Esophagus muscularis mucosa (tissue), 3 donors: ENCODE measurements at regions not wholly inside any gene's neighbourhood (a gene's known extent, or its start where the extent isn't known, plus 50 kb on each side); places are given as distances from the start of the nearest gene placed in this dataset.

ENCODE experiments used
- POLR2A ChIP-seq: fragments of 450-650 bp; IDR thresholded peaks from one replicate; pipeline ENCODE4 v1.6.1; 2017; ENCODE audit warnings: antibody characterized with exemption, moderate library complexity, mild to moderate bottlenecking, low read depth
- POLR2AphosphoS5 ChIP-seq, 2 donors: sonication (generic); formaldehyde crosslinking; IDR thresholded peaks; one replicate each; pipeline ENCODE4 v1.6.1; 2017; ENCODE audit warnings: antibody characterized with exemption in 2 of 2
- TF ChIP-seq, protein P1 (sequence below), 3 experiments: fragments of 200-600 bp in 2 of 3; fragments of 450-650 bp in 1 of 3; sonication (generic) in 2 of 3; IDR thresholded peaks; one replicate each; pipeline ENCODE4 v1.5.1; 2017 to 2019; ENCODE audit warnings: antibody characterized with exemption in 3 of 3, mild to moderate bottlenecking in 2 of 3, moderate library complexity in 1 of 3

DNA sequence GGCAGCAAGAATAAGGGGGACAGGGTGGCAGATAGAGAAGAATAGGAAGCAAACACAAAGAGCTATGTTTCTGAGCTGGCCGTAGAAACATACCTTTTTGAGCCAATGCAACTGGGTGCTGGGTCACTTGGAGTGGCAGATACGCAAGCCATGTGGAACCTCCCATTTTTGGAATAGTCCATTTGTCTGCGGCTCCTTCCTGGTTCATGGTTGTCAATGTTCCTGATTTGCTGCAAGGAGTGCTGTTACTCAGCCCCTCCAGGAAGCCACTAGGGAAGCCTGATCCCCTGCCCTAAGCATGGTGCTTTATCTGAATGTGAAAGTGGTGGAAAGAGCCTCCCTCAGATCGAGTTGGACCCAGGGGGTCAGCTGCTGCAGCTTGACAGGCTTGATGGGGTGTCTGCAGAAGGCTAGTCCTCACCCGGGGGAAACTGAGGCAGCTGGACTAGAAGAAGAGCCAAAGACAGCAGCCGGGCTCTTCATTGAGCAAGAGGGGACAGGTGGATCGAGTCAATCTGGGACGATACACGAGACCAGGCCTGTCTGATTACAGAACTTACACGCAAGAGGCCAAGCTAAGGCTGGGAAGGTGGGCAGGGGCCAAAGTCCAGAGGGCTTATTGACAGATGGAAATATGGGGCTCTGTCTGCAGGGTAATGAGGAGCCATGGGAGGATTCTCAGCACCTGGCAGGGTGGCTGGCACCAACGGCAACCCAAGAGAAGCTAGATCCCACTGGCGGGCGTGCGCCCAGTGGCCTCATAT, 57.4 kb upstream of the CTNNBL1 start:
- TF ChIP-seq POLR2A (no peak), POLR2AphosphoS5 (IDR thresholded peaks at IDR 0.05) (no peak)
- TF ChIP-seq, protein P1, sequence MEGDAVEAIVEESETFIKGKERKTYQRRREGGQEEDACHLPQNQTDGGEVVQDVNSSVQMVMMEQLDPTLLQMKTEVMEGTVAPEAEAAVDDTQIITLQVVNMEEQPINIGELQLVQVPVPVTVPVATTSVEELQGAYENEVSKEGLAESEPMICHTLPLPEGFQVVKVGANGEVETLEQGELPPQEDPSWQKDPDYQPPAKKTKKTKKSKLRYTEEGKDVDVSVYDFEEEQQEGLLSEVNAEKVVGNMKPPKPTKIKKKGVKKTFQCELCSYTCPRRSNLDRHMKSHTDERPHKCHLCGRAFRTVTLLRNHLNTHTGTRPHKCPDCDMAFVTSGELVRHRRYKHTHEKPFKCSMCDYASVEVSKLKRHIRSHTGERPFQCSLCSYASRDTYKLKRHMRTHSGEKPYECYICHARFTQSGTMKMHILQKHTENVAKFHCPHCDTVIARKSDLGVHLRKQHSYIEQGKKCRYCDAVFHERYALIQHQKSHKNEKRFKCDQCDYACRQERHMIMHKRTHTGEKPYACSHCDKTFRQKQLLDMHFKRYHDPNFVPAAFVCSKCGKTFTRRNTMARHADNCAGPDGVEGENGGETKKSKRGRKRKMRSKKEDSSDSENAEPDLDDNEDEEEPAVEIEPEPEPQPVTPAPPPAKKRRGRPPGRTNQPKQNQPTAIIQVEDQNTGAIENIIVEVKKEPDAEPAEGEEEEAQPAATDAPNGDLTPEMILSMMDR (IDR thresholded peaks at IDR 0.05): no peak
